ENCODE measurements at regions not wholly inside any gene's neighbourhood (a gene's known extent, or its start where the extent isn't known, plus 50 kb on each side); places are given as distances from the start of the nearest gene placed in this dataset.

GRCh38 chr5:145068721-145069120 is 766.4 kb downstream of the PRELID2 start (continued):
- TF ChIP-seq ZBTB11 (CRISPR knock-in tag; IDR thresholded peaks at IDR 0.05) = no peak
- no peak for TF ChIP-seq POLR3A (IDR thresholded peaks at IDR 0.05; ENCODE audit: borderline replicate concordance, extremely low read depth, insufficient read depth, insufficient read length)
- TF ChIP-seq FIP1L1 (IDR thresholded peaks at IDR 0.05; ENCODE audit: low read depth, low read length, poor library complexity, severe bottlenecking) = no peak
- no peak for TF ChIP-seq HNRNPUL1 (IDR thresholded peaks at IDR 0.05; ENCODE audit: low read length)
- TF ChIP-seq BRD9 (IDR thresholded peaks at IDR 0.05; ENCODE audit: low read depth, partially characterized antibody) = no peak
- no peak for TF ChIP-seq NFRKB (IDR thresholded peaks at IDR 0.05; ENCODE audit: low read depth)
- TF ChIP-seq NFXL1 (CRISPR knock-in tag; IDR thresholded peaks at IDR 0.05) = no peak
- no peak for TF ChIP-seq SAFB2 (IDR thresholded peaks at IDR 0.05; ENCODE audit: borderline replicate concordance, low read depth, low read length, severe bottlenecking)
- no peak for TF ChIP-seq PML (IDR thresholded peaks at IDR 0.05; ENCODE audit: low read length)
- TF ChIP-seq HIVEP1 (CRISPR knock-in tag; IDR thresholded peaks at IDR 0.05) = no peak
- TF ChIP-seq ELF4 (CRISPR knock-in tag; IDR thresholded peaks at IDR 0.05) = no peak
- TF ChIP-seq DACH1 (IDR thresholded peaks at IDR 0.05; ENCODE audit: partially characterized antibody) = no peak
- TF ChIP-seq ZNF174 (CRISPR knock-in tag; IDR thresholded peaks at IDR 0.05) = no peak
- TF ChIP-seq ZNF347 (CRISPR knock-in tag; IDR thresholded peaks at IDR 0.05; ENCODE audit: low read depth) = no peak

Data from K562 (cell line).